Smooth muscle cell (in vitro differentiated cells): ENCODE measurements at regions not wholly inside any gene's neighbourhood (a gene's known extent, or its start where the extent isn't known, plus 50 kb on each side); places are given as distances from the start of the nearest gene placed in this dataset.

Experiments used
- DNase-seq: peaks from one replicate; lab custom pipeline; 2025; ENCODE audit not compliant: unreplicated experiment; lab: John Stamatoyannopoulos, UW
- H2AFZ ChIP-seq: fragments of 200-600 bp; sonication (generic); 2 replicates; pipeline ENCODE4 v1.6.0; 2016; ENCODE audit warnings: antibody characterized with exemption, low read depth, mild to moderate bottlenecking
- H3F3A ChIP-seq: fragments of 200-600 bp; sonication (generic); 2 replicates; pipeline ENCODE4 v1.6.0; 2017; ENCODE audit warnings: antibody characterized with exemption, low read depth
- H3K27ac ChIP-seq: fragments of 200-600 bp; sonication (generic); 2 replicates; pipeline ENCODE4 v1.5.1; 2016; ENCODE audit warnings: low read depth, mild to moderate bottlenecking
- H3K27me3 ChIP-seq: fragments of 200-600 bp; sonication (generic); 2 replicates; pipeline ENCODE4 v1.6.1; 2016; ENCODE audit warnings: low read depth, mild to moderate bottlenecking
- H3K36me3 ChIP-seq: fragments of 200-600 bp; sonication (generic); 2 replicates; pipeline ENCODE4 v1.5.1; 2016; ENCODE audit warnings: low read depth
- H3K4me1 ChIP-seq: fragments of 200-600 bp; sonication (generic); 2 replicates; pipeline ENCODE4 v1.5.1; 2016; ENCODE audit warnings: low read depth
- H3K4me2 ChIP-seq: fragments of 200-600 bp; sonication (generic); 2 replicates; pipeline ENCODE4 v1.6.0; 2016; ENCODE audit warnings: mild to moderate bottlenecking
- H3K4me3 ChIP-seq: fragments of 200-600 bp; sonication (generic); 2 replicates; pipeline ENCODE4 v1.5.1; 2016; ENCODE audit warnings: mild to moderate bottlenecking
- H3K79me2 ChIP-seq: fragments of 200-600 bp; sonication (generic); 2 replicates; pipeline ENCODE4 v1.6.0; 2016; ENCODE audit warnings: low read depth, mild to moderate bottlenecking
- H3K9ac ChIP-seq: fragments of 200-600 bp; sonication (generic); 2 replicates; pipeline ENCODE4 v1.6.0; 2016; ENCODE audit warnings: low read depth
- H3K9me3 ChIP-seq: fragments of 200-600 bp; sonication (generic); replicated peaks from 2 replicates; pipeline ENCODE4 v1.5.1; 2016; ENCODE audit warnings: low read depth
- H4K20me1 ChIP-seq: fragments of 200-600 bp; sonication (generic); 2 replicates; pipeline ENCODE4 v1.6.0; 2016; ENCODE audit warnings: low read depth
- CTCF ChIP-seq: fragments of 200-600 bp; sonication (generic); IDR thresholded peaks from 2 replicates; pipeline ENCODE4 v1.5.1; 2017; ENCODE audit warnings: borderline replicate concordance, mild to moderate bottlenecking, antibody characterized with exemption; ENCODE audit not compliant: insufficient read depth, poor library complexity, severe bottlenecking
- WGBS: methylation state at CpG from one replicate; pipeline ENCODE4 v1.1.7; 2016; ENCODE audit warnings: low lambda C conversion rate; 5-methylcytosine and 5-hydroxymethylcytosine counted together

GRCh38 chr6:21539621-21540100 is 53.9 kb upstream of the SOX4 start:
- Histone ChIP-seq H4K20me1 (no peaks in the 10 kb centered on the region), H3K4me3 (no peak overlapping the region), H3K9me3 (no peaks in the 10 kb centered on the region), H3K4me1 (no peaks in the 10 kb centered on the region), H2AFZ (no peak overlapping the region), H3F3A (no peaks in the 10 kb centered on the region), H3K4me2 (no peak overlapping the region), H3K36me3 (no peaks in the 10 kb centered on the region), H3K27ac (no peak overlapping the region), H3K79me2 (no peaks in the 10 kb centered on the region), H3K9ac (no peak overlapping the region), H3K27me3 (no peaks in the 10 kb centered on the region)
- WGBS: 64% methylated on average over 4 of the region's 4 CpGs
- no peak for DNase-seq
- no peak for TF ChIP-seq CTCF
